HG03571 (cell line): ENCODE measurements at regions not wholly inside any gene's neighbourhood (a gene's known extent, or its start where the extent isn't known, plus 50 kb on each side); places are given as distances from the start of the nearest gene placed in this dataset.

Experiments
- ATAC-seq: cut with Tn5 transposase; IDR thresholded peaks from one replicate; pipeline ENCODE4 v1.9.1; 2021; ENCODE audit not compliant: unreplicated experiment

- ATAC-seq = no peak
Measured at GRCh38 chr17:33403194-33403593, 110.1 kb upstream of the ASIC2 start.

GRCh38 chr17:33404070-33404819 lies 111.2 kb upstream of the ASIC2 start:
- ATAC-seq = no peak

- no peak for ATAC-seq
Measured at GRCh38 chr17:33416131-33416530, 123.0 kb upstream of the ASIC2 start.

GRCh38 chr17:33421933-33422332 lies 128.8 kb upstream of the ASIC2 start:
- ATAC-seq = no peak

- no peak for ATAC-seq
Measured at GRCh38 chr17:33433581-33433980, 140.5 kb upstream of the ASIC2 start.

GRCh38 chr17:33434841-33435240 lies 141.7 kb upstream of the ASIC2 start:
- no peak for ATAC-seq

GRCh38 chr17:33435721-33436301 lies 142.7 kb upstream of the ASIC2 start:
- ATAC-seq = no peak

GRCh38 chr17:33436321-33436720 lies 143.2 kb upstream of the ASIC2 start:
- no peak for ATAC-seq

GRCh38 chr17:33438139-33438538 lies 145.0 kb upstream of the ASIC2 start:
- no peak for ATAC-seq

GRCh38 chr17:33438578-33438977 lies 145.5 kb upstream of the ASIC2 start:
- ATAC-seq = no peak

GRCh38 chr17:33442320-33442719 lies 149.2 kb upstream of the ASIC2 start:
- ATAC-seq = no peak

GRCh38 chr17:33444731-33445130 lies 151.6 kb upstream of the ASIC2 start:
- ATAC-seq = no peak

GRCh38 chr17:33447090-33447489 lies 154.0 kb upstream of the ASIC2 start:
- ATAC-seq = no peak

GRCh38 chr17:33451221-33451620 lies 158.1 kb upstream of the ASIC2 start:
- no peak for ATAC-seq

GRCh38 chr17:33457477-33457876 lies 164.4 kb upstream of the ASIC2 start:
- no peak for ATAC-seq

- no peak for ATAC-seq
Measured at GRCh38 chr17:33459078-33459940, 166.2 kb upstream of the ASIC2 start.

- ATAC-seq = no peak
Measured at GRCh38 chr17:33460781-33461450, 167.8 kb upstream of the ASIC2 start.

- ATAC-seq = no peak
Measured at GRCh38 chr17:33463887-33464286, 170.8 kb upstream of the ASIC2 start.

- no peak for ATAC-seq
Measured at GRCh38 chr17:33464669-33465280, 171.7 kb upstream of the ASIC2 start.

- no peak for ATAC-seq
Measured at GRCh38 chr17:33469421-33469820, 176.3 kb upstream of the ASIC2 start.

- ATAC-seq = no peak
Measured at GRCh38 chr17:33469911-33470310, 176.8 kb upstream of the ASIC2 start.
